ENCODE measurements at regions not wholly inside any gene's neighbourhood (a gene's known extent, or its start where the extent isn't known, plus 50 kb on each side); places are given as distances from the start of the nearest gene placed in this dataset.

- DNase-seq (ENCODE audit: low read depth in 2 of 2, low spot score in 1 of 2): no peak
These were observed 106.7 kb upstream of the SLC28A3 start for GRCh38 chr9:84447305-84447704.

- no peak for DNase-seq (ENCODE audit: low read depth in 2 of 2, low spot score in 1 of 2)
These were observed 109.5 kb upstream of the SLC28A3 start for GRCh38 chr9:84450029-84450428.

GRCh38 chr9:84456527-84456926 is 116.0 kb upstream of the SLC28A3 start:
- DNase-seq (ENCODE audit: low read depth in 2 of 2, low spot score in 1 of 2): no peak

- no peak for DNase-seq (ENCODE audit: low read depth in 2 of 2, low spot score in 1 of 2)
These were observed 120.1 kb upstream of the SLC28A3 start for GRCh38 chr9:84460695-84461094.

DNA sequence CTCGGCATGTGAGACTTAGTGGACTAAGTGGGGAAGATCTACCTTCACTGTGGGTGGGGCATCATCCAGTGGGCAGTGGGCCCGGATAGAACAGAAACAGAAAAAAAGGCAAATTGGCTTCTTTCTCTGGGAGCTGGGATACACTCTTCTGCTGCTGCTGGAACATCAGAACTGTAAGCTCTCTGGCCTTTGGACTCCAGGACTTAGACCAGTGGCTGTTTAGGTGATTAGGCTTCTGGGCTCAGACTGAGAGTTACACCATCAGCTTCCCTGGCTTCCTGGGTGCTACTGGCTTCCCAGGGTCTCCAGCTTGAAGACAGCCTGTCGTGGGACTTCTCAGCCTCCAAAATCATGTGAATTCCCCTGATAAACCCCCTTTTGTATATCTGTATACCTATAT is 122.7 kb upstream of the SLC28A3 start:
- no peak for DNase-seq (ENCODE audit: low read depth in 2 of 2, low spot score in 1 of 2)

GRCh38 chr9:84466580-84467285 is 126.2 kb upstream of the SLC28A3 start:
- DNase-seq (ENCODE audit: low read depth in 2 of 2, low spot score in 1 of 2): no peak

DNA sequence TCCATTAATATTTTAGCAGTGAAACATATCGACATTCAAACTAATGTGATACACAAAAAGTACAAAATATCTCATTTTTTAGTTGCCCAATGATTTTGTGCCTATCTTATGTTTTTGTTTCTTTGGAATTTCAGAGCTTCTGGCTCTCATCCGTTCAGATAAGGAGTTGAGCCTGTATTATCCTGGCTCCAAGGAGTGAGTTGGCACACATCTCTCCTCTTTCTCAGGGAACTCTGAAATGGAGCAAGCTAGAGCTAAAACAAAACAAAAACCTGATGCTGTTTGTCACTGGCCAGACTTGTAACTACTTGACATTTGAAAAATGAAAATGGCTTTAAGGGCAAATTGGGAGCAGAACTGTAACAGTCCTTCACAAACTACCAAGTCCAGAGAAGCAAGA is 131.3 kb upstream of the SLC28A3 start:
- no peak for DNase-seq (ENCODE audit: low read depth in 2 of 2, low spot score in 1 of 2)

DNA sequence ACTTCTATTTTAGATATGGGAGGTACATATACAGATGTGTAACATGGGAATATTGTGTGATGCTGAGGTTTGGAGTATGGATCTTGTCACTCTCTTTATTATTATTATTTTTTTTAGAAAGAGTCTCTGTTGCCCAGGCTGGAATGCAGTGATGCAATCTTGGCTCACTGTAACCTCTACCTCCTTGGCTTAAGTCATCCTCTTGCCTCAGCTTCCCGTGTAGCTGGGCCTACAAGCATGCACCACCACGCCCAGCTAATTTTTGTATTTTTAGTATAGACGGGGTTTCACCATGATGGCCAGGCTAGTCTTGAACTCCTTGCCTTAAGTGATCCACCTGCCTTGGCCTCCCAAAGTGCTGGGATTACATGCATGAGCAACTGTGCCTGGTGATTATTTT is 138.4 kb upstream of the SLC28A3 start:
- DNase-seq (ENCODE audit: low read depth in 2 of 2, low spot score in 1 of 2): no peak

DNA sequence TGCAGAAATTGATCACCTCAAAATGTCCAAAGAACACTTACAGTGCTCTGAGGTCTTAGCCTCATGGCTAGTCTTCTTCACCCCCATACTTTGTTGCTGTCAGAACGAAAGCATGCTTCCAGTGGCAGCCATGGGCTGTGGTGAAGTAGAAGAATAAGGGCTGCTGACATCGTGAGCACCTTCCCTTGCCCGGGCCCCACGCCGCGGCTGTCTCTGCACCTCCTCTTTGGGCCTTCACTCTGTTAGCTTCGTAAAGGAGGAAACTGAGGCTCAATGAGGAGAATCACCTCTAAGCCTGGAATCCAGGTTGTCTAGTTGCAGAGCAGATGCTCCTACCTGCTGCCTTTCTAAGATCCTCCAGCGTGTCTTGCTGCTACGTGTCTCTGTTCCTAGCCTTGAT is 139.5 kb upstream of the SLC28A3 start:
- no peak for DNase-seq (ENCODE audit: low read depth in 2 of 2, low spot score in 1 of 2)

DNA sequence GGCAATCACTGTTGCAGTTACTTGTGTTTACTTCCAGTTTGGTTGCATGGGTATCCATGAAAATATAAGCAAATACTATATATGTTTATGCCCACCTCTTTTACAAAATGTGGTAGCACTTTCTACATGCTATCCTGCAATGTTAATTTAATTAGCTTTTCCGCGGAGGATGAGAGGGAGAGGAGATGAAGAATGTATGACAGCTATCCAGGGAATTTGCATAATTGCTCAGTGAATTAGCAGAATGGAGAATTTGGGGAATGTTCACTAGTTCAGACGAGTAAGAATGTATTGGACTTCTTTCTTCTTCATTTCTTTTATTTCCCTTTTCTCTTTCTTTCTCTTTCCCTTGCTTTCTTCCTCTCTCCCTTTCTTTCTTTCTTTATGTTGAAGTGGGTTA is 140.7 kb upstream of the SLC28A3 start:
- DNase-seq (ENCODE audit: low read depth in 2 of 2, low spot score in 1 of 2): no peak

DNA sequence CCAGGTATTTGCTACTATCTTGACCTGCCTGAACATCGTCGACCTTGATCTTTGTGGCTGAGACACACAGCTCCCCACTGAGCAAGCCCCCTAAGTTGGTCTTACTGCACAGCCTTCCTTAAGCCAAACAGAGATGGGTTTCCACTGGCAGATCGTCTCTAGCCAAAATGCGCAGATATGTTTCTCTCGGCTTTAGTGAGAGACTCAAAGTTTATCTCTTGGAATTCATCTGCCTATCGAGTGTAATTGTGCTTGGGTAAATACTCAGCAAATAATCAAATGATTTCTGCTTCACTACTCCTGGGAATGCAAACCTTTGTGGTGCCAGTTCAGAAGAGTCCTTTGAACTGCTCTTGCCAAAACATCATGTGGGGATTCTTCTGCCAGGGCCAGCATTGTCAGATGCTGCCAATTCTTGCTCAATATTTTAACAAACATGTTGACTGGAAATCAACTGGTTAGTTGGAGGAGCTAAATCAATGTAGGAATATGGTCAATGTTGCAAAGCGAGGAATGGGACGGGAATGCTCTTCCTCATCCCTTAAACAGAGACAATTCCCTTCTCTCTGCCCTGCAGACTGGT is 141.2 kb upstream of the SLC28A3 start:
- DNase-seq (ENCODE audit: low read depth in 2 of 2, low spot score in 1 of 2): no peak

DNA sequence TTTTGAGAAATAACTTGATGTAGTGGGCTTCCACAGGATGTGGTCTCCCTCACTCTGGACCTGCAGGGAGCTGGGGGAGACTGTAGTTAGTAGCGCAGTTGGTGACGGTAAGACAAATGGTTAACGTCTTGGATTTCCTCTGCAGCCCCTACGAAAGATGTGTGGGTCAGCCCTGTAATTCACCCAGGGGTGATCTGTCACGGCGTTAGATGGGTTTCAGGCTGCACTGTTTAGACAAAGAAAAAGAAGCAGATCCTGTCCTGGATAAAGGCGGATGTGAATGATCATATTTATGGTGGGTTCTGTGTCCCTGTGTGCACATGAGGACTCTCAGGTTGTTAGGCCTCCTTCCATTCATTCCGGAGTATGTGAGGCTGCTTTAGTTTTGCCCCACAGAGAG is 142.0 kb upstream of the SLC28A3 start:
- no peak for DNase-seq (ENCODE audit: low read depth in 2 of 2, low spot score in 1 of 2)

DNA sequence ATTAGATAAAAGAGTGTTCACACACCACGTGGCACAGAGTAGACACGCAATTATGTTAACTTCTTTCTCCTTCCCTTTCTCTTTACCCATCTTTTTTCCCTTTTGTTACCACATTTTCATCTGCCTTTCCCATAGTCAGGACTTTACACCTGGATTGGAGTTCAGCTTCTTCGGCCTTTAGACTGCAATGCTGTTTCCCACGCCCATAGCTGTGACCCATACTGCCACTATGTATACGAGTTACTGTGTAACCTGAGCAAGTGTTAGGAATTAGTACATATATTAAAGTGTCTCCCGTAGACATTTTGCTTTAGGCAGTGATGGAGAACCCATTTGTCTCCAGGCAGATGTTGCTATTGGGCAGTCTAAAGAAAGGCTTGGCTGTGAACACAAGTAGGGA is 143.6 kb upstream of the SLC28A3 start:
- DNase-seq (ENCODE audit: low read depth in 2 of 2, low spot score in 1 of 2): no peak

DNA sequence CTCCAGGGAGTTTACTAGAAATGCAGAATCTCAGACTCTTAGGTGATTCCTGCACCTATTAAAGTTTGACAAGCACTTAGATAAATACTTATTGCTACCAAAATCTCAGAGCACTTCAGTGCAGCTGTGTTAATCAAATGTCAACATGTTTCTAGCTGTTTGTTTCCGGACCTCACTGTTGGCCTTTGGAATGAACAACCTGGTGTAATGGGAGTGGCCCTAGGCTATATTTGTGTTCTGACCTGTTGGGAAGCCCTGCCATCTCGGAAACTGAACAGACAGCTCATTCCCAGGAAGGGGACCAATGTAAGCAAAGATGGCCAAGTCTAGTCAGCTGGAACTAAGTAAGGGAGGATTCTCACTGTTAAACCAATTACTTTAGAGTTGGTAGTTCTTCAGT is 145.0 kb upstream of the SLC28A3 start:
- DNase-seq (ENCODE audit: low read depth in 2 of 2, low spot score in 1 of 2): no peak

- DNase-seq (ENCODE audit: low read depth in 2 of 2, low spot score in 1 of 2): no peak
These were observed 146.1 kb upstream of the SLC28A3 start for GRCh38 chr9:84486663-84487062.

- no peak for DNase-seq (ENCODE audit: low read depth in 2 of 2, low spot score in 1 of 2)
These were observed 149.8 kb upstream of the SLC28A3 start for GRCh38 chr9:84490206-84490841.

DNA sequence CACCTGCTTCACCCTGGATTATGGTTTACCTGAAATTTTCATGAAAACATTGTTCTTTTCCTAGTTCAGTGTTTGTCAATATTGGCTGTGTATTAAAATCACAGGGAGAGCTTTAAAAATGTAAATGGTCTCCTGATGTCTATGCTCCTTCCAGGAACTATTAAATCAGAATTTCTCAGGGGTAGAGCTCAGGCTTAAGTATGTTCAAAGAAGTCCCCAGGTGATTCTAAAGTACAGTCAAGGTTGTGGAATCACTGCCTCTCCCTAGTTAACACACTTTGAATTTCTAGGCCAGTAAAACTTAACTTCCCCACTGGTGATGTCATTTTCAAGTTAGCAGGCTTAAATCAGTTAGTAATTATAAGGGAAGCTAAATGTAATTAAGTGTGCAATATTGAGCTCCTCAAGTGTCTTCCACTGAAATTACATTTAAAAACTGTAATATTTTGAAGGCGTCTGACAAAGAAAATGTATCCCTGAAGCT is 150.3 kb upstream of the SLC28A3 start:
- no peak for DNase-seq (ENCODE audit: low read depth in 2 of 2, low spot score in 1 of 2)

- no peak for DNase-seq (ENCODE audit: low read depth in 2 of 2, low spot score in 1 of 2)
These were observed 152.0 kb upstream of the SLC28A3 start for GRCh38 chr9:84492366-84493159.

DNA sequence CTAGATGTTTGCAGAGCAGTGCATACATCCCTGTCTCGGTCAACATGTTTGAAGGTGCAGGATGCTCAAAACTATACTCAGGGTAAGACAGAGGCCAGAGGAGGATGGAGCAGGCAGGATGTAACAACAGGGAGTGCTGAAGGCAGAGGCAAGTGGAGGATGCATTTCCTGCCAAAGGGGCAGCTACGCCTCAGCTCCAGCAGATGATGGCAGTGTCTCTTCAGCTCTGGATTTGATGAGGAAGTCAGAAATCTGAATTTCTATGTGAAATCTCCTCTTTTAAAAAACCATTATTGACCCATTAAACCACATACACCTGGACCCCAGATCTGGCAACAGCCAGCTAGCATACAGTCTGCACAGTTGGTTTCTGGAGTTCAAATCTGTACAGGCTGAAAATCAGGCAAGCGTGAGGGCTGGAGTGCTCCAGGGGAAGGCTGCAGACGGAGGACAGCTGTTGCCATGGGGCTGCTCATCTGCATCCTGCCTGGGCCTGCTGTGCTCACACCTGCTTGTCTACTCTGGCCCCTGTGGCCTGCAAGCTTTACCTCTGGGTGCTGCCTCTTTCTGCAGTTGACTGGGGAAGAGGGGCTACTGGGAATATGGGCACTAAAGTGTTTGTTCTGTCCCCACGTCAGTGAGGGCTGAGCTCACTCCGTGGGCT is 152.9 kb upstream of the SLC28A3 start:
- DNase-seq (ENCODE audit: low read depth in 2 of 2, low spot score in 1 of 2): no peak

GRCh38 chr9:84499969-84500582 is 159.5 kb upstream of the SLC28A3 start:
- DNase-seq (ENCODE audit: low read depth in 2 of 2, low spot score in 1 of 2): no peak

- DNase-seq (ENCODE audit: low read depth in 2 of 2, low spot score in 1 of 2): no peak
These were observed 160.3 kb upstream of the SLC28A3 start for GRCh38 chr9:84500826-84501225.
